Neutrophil (primary cell): ENCODE measurements at regions not wholly inside any gene's neighbourhood (a gene's known extent, or its start where the extent isn't known, plus 50 kb on each side); places are given as distances from the start of the nearest gene placed in this dataset.

ENCODE experiments used
- H3K27ac ChIP-seq: fragments of 200-600 bp; sonication (generic); 2 replicates; pipeline ENCODE4 v1.5.1; 2016; ENCODE audit warnings: mild to moderate bottlenecking, moderate library complexity
- H3K27me3 ChIP-seq: fragments of 200-600 bp; sonication (generic); 2 replicates; pipeline ENCODE4 v1.6.0; 2016; ENCODE audit warnings: mild to moderate bottlenecking
- H3K36me3 ChIP-seq: fragments of 200-600 bp; sonication (generic); 2 replicates; pipeline ENCODE4 v1.5.1; 2017
- H3K4me1 ChIP-seq, 2 experiments: fragments of 200-600 bp in 1 of 2; sonication (generic) in 1 of 2; 1 replicate in 1 of 2; 2 replicates in 1 of 2; pipeline versions ENCODE4 v1.5.1 to v1.6.1; 2013 to 2016; ENCODE audit warnings: low read depth in 1 of 2, low read length in 1 of 2, mild to moderate bottlenecking in 1 of 2, moderate library complexity in 1 of 2; ENCODE audit not compliant: control insufficient read depth in 1 of 2, insufficient read depth in 1 of 2
- H3K4me3 ChIP-seq, 2 experiments: fragments of 200-600 bp in 1 of 2; sonication (generic) in 1 of 2; 1 replicate in 1 of 2; 2 replicates in 1 of 2; pipeline ENCODE4 v1.5.1; 2013 to 2016; ENCODE audit warnings: low read depth in 1 of 2, low read length in 1 of 2, mild to moderate bottlenecking in 1 of 2, moderate library complexity in 1 of 2
- H3K9me3 ChIP-seq: fragments of 200-600 bp; sonication (generic); 2 replicates; pipeline ENCODE4 v1.5.1; 2016
- CTCF ChIP-seq: fragments of 200-600 bp; sonication (generic); IDR thresholded peaks from 2 replicates; pipeline ENCODE4 v1.5.1; 2016; ENCODE audit warnings: antibody characterized with exemption

- H3K27ac ChIP-seq: no peak overlapping the region
- TF ChIP-seq CTCF: no peak
- peaks cover 0 to 12% of the 10 kb centered on the region in 2 experiments for H3K4me1 ChIP-seq
- H3K4me3 ChIP-seq: no peak overlapping the region
- H3K9me3 ChIP-seq: no peaks in the 10 kb centered on the region
- H3K27me3 ChIP-seq: peaks cover 39% of the 10 kb centered on the region
- no peaks in the 10 kb centered on the region for H3K36me3 ChIP-seq
These were observed 57.9 kb upstream of the TRIM67 start for GRCh38 chr1:231103961-231104360.

GRCh38 chr1:231099996-231100767 lies 60.1 kb upstream of the FAM89A start:
- no peak for TF ChIP-seq CTCF
- peaks cover 38% of the 10 kb centered on the region for H3K27me3 ChIP-seq
- no peak overlapping the region for H3K27ac ChIP-seq

GRCh38 chr1:231099311-231099710 lies 59.3 kb upstream of the FAM89A start:
- H3K4me1 ChIP-seq: no peaks in the 10 kb centered on the region
- no peak overlapping the region for H3K27ac ChIP-seq
- H3K4me3 ChIP-seq: no peak overlapping the region
- no peaks in the 10 kb centered on the region for H3K9me3 ChIP-seq
- no peak for TF ChIP-seq CTCF
- peaks cover 46% of the 10 kb centered on the region for H3K27me3 ChIP-seq
- no peaks in the 10 kb centered on the region for H3K36me3 ChIP-seq

More at GRCh38 chr1:231099996-231100767, 60.1 kb upstream of the FAM89A start:
- Histone ChIP-seq H3K36me3 (no peaks in the 10 kb centered on the region), H3K4me3 (no peak overlapping the region), H3K9me3 (no peaks in the 10 kb centered on the region), H3K4me1 (no peaks in the 10 kb centered on the region)

- Histone ChIP-seq H3K4me1 (no peaks in the 10 kb centered on the region), H3K27me3 (peaks cover 68% of the 10 kb centered on the region), H3K9me3 (no peaks in the 10 kb centered on the region), H3K27ac (no peak overlapping the region), H3K4me3 (no peak overlapping the region), H3K36me3 (no peaks in the 10 kb centered on the region)
- TF ChIP-seq CTCF: no peak
These were observed 55.5 kb upstream of the FAM89A start for GRCh38 chr1:231095595-231095994.

GRCh38 chr1:231094421-231094820 lies 54.4 kb upstream of the FAM89A start:
- Histone ChIP-seq H3K4me1 (no peaks in the 10 kb centered on the region), H3K27ac (no peak overlapping the region), H3K9me3 (no peaks in the 10 kb centered on the region), H3K27me3 (peaks cover 74% of the 10 kb centered on the region), H3K4me3 (no peak overlapping the region), H3K36me3 (no peaks in the 10 kb centered on the region)
- TF ChIP-seq CTCF: no peak
